Type B pancreatic cell (in vitro differentiated cells): ENCODE measurements at regions not wholly inside any gene's neighbourhood (a gene's known extent, or its start where the extent isn't known, plus 50 kb on each side); places are given as distances from the start of the nearest gene placed in this dataset.
"Not testable (repeated sequence)": the region's sequence is repeated elsewhere in the genome, so short reads cannot be mapped to it uniquely, and the experiment has no call there.

Experiments used
- DNase-seq: peaks from one replicate; pipeline ENCODE4 v3.0.0; 2021; ENCODE audit warnings: mixed read lengths; ENCODE audit not compliant: unreplicated experiment; ENCODE audit errors: extremely low spot score
- H3K27ac Mint-ChIP-seq: 2 replicates; pipeline ENCODE4 v1.8.0; 2021; ENCODE audit warnings: mild to moderate bottlenecking, mixed read lengths
- H3K27me3 Mint-ChIP-seq: 2 replicates; pipeline ENCODE4 v1.8.0; 2021; ENCODE audit warnings: mixed read lengths
- H3K36me3 Mint-ChIP-seq: 2 replicates; pipeline ENCODE4 v1.8.0; 2021; ENCODE audit warnings: mixed read lengths
- H3K4me1 Mint-ChIP-seq: one replicate; pipeline ENCODE4 v1.8.0; 2021; ENCODE audit warnings: mixed read lengths; ENCODE audit not compliant: unreplicated experiment
- H3K4me3 Mint-ChIP-seq: 2 replicates; pipeline ENCODE4 v1.8.0; 2021; ENCODE audit warnings: mild to moderate bottlenecking, mixed read lengths
- H3K9me3 Mint-ChIP-seq: 2 replicates; pipeline ENCODE4 v1.8.0; 2021; ENCODE audit warnings: mixed read lengths
- CTCF ChIP-seq: fragments of 200-600 bp; sonication (generic); conservative IDR thresholded peaks from 2 replicates; pipeline ENCODE4 v1.5.0; 2021; ENCODE audit warnings: antibody characterized with exemption, mild to moderate bottlenecking

- Mint-ChIP-seq H3K27ac (no peak overlapping the region), H3K36me3 (no peaks in the 10 kb centered on the region), H3K9me3 (peaks cover 4% of the 10 kb centered on the region), H3K4me1 (peaks cover 4% of the 10 kb centered on the region), H3K4me3 (no peak overlapping the region), H3K27me3 (no peaks in the 10 kb centered on the region)
- DNase-seq, result no peak
- no peak for TF ChIP-seq CTCF
Observed at GRCh38 chr5:15290953-15291352, 209.0 kb upstream of the FBXL7 start.

DNA sequence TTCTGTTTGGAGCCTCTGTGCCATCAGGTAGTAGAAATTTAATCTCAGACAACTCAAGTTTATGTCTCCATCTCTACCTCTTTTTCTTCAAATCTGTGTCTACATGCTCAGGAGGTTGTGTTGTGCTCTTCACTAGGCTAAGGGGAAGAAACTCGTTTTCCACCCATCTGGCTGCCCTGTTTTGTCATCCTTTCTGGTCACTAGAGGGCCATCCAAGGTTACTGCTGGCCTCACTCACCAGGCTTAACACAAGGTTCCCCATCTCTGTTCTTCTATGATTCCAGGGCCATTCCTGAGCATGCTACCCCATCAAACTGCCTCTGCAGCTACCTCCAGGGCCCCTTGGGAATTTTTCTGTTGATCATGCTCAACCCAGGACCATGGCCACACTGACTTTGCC is 213.3 kb upstream of the FBXL7 start:
- H3K9me3 Mint-ChIP-seq, result no peaks in the 10 kb centered on the region
- H3K4me3 Mint-ChIP-seq, result no peak overlapping the region
- H3K36me3 Mint-ChIP-seq, result no peaks in the 10 kb centered on the region
- no peak for DNase-seq
- peaks cover 4% of the 10 kb centered on the region for H3K4me1 Mint-ChIP-seq
- peak; percentile 48 for TF ChIP-seq CTCF
- no peaks in the 10 kb centered on the region for H3K27me3 Mint-ChIP-seq
- no peak overlapping the region for H3K27ac Mint-ChIP-seq

DNA sequence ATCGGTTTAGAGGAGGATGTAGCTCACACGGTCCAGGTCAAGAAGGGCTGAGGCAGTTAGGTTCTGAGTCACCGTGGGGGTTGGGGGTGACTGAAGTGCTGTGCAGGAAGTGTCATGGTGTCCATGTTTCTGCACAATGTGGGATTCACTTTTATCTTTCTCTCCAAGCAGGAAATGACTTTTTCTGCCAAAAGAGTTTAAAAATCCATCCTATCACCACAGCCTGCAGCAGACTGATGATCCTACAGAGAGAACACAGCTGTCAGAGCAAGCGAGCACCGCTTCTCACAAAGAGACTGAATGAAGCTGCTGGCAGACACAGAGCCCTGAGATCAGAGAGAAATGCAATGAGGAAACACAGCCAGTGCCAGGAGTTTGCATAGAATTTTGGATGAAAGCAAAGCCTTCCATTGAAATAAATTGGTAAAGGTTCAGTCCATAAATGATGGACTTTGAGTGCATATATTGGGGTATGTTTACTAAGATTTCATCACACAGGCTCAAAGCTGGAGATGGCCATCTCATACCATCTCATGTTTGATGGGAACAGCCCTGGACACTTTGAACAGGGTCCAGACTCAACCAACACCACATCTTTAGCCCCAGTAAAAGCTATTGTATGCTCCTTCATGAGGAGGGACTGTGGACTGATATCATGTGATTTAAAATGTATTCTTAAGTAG is 213.9 kb upstream of the FBXL7 start:
- H3K27ac Mint-ChIP-seq, result no peak overlapping the region
- H3K27me3 Mint-ChIP-seq, result no peaks in the 10 kb centered on the region
- no peaks in the 10 kb centered on the region for H3K36me3 Mint-ChIP-seq
- no peak overlapping the region for H3K4me3 Mint-ChIP-seq
- no peak for DNase-seq
- TF ChIP-seq CTCF, result no peak
- H3K9me3 Mint-ChIP-seq, result no peaks in the 10 kb centered on the region
- H3K4me1 Mint-ChIP-seq, result peaks cover 4% of the 10 kb centered on the region

- Mint-ChIP-seq H3K4me3 (no peak overlapping the region), H3K27me3 (no peaks in the 10 kb centered on the region), H3K36me3 (no peaks in the 10 kb centered on the region), H3K9me3 (no peaks in the 10 kb centered on the region), H3K4me1 (peaks cover 4% of the 10 kb centered on the region), H3K27ac (no peak overlapping the region)
- no peak for TF ChIP-seq CTCF
- no peak for DNase-seq
Observed at GRCh38 chr5:15284706-15285105, 215.3 kb upstream of the FBXL7 start.

DNA sequence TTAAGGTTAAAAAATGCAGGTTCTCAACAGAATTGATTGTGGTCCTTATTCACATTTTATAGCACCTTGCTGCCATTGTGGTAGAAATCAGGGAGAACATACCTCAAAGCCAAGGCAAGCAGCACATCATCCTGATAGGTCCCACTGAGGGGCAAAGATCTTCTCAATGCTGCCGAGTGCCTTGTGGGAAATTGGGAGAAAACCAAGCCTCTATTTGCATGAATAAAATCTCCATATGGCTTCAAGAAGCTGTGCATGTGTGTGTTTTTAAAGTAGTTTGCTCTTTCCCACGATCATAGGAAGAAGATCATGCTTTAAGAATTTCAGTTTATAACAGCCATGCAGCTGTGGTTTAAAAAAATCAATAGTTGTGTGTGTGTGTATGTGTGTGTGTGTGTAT is 216.9 kb upstream of the FBXL7 start:
- Mint-ChIP-seq H3K27ac (no peak overlapping the region), H3K4me3 (no peak overlapping the region), H3K9me3 (no peaks in the 10 kb centered on the region), H3K36me3 (no peaks in the 10 kb centered on the region), H3K4me1 (peaks cover 4% of the 10 kb centered on the region), H3K27me3 (no peaks in the 10 kb centered on the region)
- no peak for DNase-seq
- no peak for TF ChIP-seq CTCF

GRCh38 chr5:15282611-15283010 is 217.4 kb upstream of the FBXL7 start:
- TF ChIP-seq CTCF, result no peak
- H3K27ac Mint-ChIP-seq, result no peak overlapping the region
- no peak for DNase-seq
- H3K4me3 Mint-ChIP-seq, result no peak overlapping the region
- peaks cover 4% of the 10 kb centered on the region for H3K4me1 Mint-ChIP-seq
- H3K36me3 Mint-ChIP-seq, result no peaks in the 10 kb centered on the region
- H3K27me3 Mint-ChIP-seq, result no peaks in the 10 kb centered on the region
- no peaks in the 10 kb centered on the region for H3K9me3 Mint-ChIP-seq

DNA sequence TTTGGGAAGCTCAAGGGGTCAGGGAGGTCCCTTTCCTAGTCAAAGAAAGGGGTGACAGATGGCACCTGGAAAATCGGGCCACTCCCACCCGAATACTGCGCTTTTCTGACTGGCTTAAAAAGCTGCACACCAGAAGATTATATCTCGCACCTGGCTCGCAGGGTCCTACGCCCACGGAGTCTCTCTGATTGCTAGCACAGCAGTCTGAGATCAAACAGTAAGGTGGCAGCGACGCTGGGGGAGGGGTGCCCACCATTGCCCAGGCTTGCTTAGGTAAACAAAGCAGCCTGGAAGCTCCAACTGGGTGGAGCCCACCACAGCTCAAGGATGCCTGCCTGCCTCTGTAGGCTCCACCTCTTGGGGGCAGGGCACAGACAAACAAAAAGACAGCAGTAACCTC is 228.4 kb upstream of the FBXL7 start:
- H3K27ac Mint-ChIP-seq, H3K27me3 Mint-ChIP-seq, H3K9me3 Mint-ChIP-seq, H3K4me1 Mint-ChIP-seq, H3K36me3 Mint-ChIP-seq, H3K4me3 Mint-ChIP-seq, DNase-seq: not testable (repeated sequence)
